ENCODE measurements at regions not wholly inside any gene's neighbourhood (a gene's known extent, or its start where the extent isn't known, plus 50 kb on each side); places are given as distances from the start of the nearest gene placed in this dataset.

- Histone ChIP-seq H3K18ac (ENCODE audit: extremely low read depth, low read length) (no peak overlapping the region), H2BK5ac (ENCODE audit: low read depth, low read length) (no peak overlapping the region), H3K4me3 (ENCODE audit: extremely low read depth in 1 of 4, insufficient read depth in 2 of 4, low read depth in 3 of 4, low read length in 4 of 4) (no peak overlapping the region), H3K9me3 (ENCODE audit: insufficient read depth in 2 of 2, low read depth in 1 of 2, low read length in 1 of 2) (peaks cover 18 to 20% of the 10 kb centered on the region in 2 experiments), H3K56ac (replicated peaks; ENCODE audit: insufficient read length, low read depth, low read length) (no peak overlapping the region), H3K23ac (ENCODE audit: insufficient read length) (no peak overlapping the region), H2AK5ac (ENCODE audit: low read depth, low read length) (no peak overlapping the region), H4K5ac (ENCODE audit: insufficient read length, low read depth, low read length) (no peak overlapping the region), H3K23me2 (ENCODE audit: low read depth, low read length) (no peaks in the 10 kb centered on the region), H2BK15ac (ENCODE audit: low read length) (no peak overlapping the region), H3K14ac (ENCODE audit: insufficient read length) (no peak overlapping the region), H3K4me1 (replicated peaks in 1 of 4; ENCODE audit: control insufficient read depth in 3 of 4, insufficient read depth in 4 of 4, low read length in 3 of 4) (peaks cover 0 to 3% (median under 1%) of the 10 kb centered on the region in 4 experiments; a peak in 1 of 7 replicates), H3K4ac (replicated peaks; ENCODE audit: insufficient read length, low read depth, low read length) (no peak overlapping the region), H2BK12ac (ENCODE audit: low read depth, low read length) (no peak overlapping the region), H2BK120ac (replicated peaks; ENCODE audit: low read depth, low read length) (no peak overlapping the region), H2BK20ac (ENCODE audit: low read length) (no peak overlapping the region), H3K36me3 (ENCODE audit: control insufficient read depth in 2 of 4, insufficient read depth in 4 of 4, low read length in 3 of 4) (peaks cover 0 to 3% (median 0%) of the 10 kb centered on the region in 4 experiments; a peak in 1 of 8 replicates), H3K27me3 (replicated peaks in 1 of 4; ENCODE audit: control insufficient read depth in 3 of 4, extremely low read depth in 1 of 4, insufficient read depth in 3 of 4, low read length in 3 of 4) (no peaks in the 10 kb centered on the region), H3K4me2 (ENCODE audit: insufficient read depth in 1 of 2, low read depth in 2 of 2, low read length in 2 of 2) (no peak overlapping the region), H2AFZ (ENCODE audit: low read length) (no peak overlapping the region), H4K20me1 (replicated peaks in 1 of 2; ENCODE audit: control insufficient read depth in 1 of 2, insufficient read depth in 2 of 2, low read length in 2 of 2) (no peaks in the 10 kb centered on the region), H4K91ac (replicated peaks; ENCODE audit: insufficient read length, low read length) (no peak overlapping the region), H3K27ac (ENCODE audit: low read depth, low read length) (no peak overlapping the region), H3K79me2 (ENCODE audit: control insufficient read depth in 1 of 2, insufficient read depth in 2 of 2, low read length in 2 of 2) (no peaks in the 10 kb centered on the region), H3K9ac (replicated peaks in 1 of 4; ENCODE audit: extremely low read depth in 1 of 4, low read depth in 3 of 4, low read length in 3 of 4) (no peak overlapping the region), H3K79me1 (ENCODE audit: low read depth, low read length) (no peaks in the 10 kb centered on the region), H4K8ac (ENCODE audit: extremely low read depth, insufficient read depth, low read length) (no peak overlapping the region)
- ChIA-PET POLR2A (ENCODE audit: partially characterized antibody) (no interaction called here), CTCF (ENCODE audit: partially characterized antibody) (interaction anchor here (0.7 to 2.3 kb wide), 3 partner anchors 19 to 339 kb away, joined by 3 to 12 read pairs (median 3); no protein-coding TSS in a partner anchor)
- no peak for FAIRE-seq
- DNase-seq (ENCODE audit: low read depth in 1 of 2, low spot score in 2 of 2): no peak
- WGBS, 2 experiments (ENCODE audit: extremely low coverage in 1 of 2, insufficient coverage in 1 of 2, insufficient read length in 1 of 2, insufficient replicate concordance in 2 of 2, low coverage in 1 of 2, low lambda C conversion rate in 2 of 2, missing lambda C conversion rate in 1 of 2): 95% methylated on average over 1 of the region's 1 CpG; no CpG with 5 or more reads in 1 of the 2 experiments
- no peak for TF ChIP-seq CTBP2 (IDR thresholded peaks at IDR 0.05; ENCODE audit: borderline replicate concordance, insufficient read depth, insufficient read length, low read length)
- no peak for TF ChIP-seq TAF7 (optimal IDR thresholded peaks at IDR 0.05; ENCODE audit: borderline replicate concordance, low read depth, low read length)
- no peak for TF ChIP-seq POLR2AphosphoS5 (IDR thresholded peaks at IDR 0.05; ENCODE audit: low read depth, low read length)
- TF ChIP-seq RFX5 (IDR thresholded peaks at IDR 0.05; ENCODE audit: borderline replicate concordance, low read depth, low read length): no peak
- no peak for TF ChIP-seq EGR1 (IDR thresholded peaks at IDR 0.05; ENCODE audit: borderline replicate concordance, low read depth, low read length)
- no peak for TF ChIP-seq GABPA (IDR thresholded peaks at IDR 0.05; ENCODE audit: borderline replicate concordance, insufficient read depth, low read length)
- no peak for TF ChIP-seq KDM1A (IDR thresholded peaks at IDR 0.05; ENCODE audit: borderline replicate concordance, low read length)
- TF ChIP-seq SP1 (IDR thresholded peaks at IDR 0.05; ENCODE audit: low read depth, low read length): no peak
These were observed 132.8 kb upstream of the L3MBTL4 start for GRCh38 chr18:6547476-6547875.
